ENCODE measurements at regions not wholly inside any gene's neighbourhood (a gene's known extent, or its start where the extent isn't known, plus 50 kb on each side); places are given as distances from the start of the nearest gene placed in this dataset.

GRCh38 chr17:10936931-10937330, 99.0 kb upstream of the PIRT start:
- no peak for DNase-seq (ENCODE audit: low read depth)
- H3K4me3 ChIP-seq (ENCODE audit: low read depth, low read length), result no peak overlapping the region
- TF ChIP-seq, protein P1, sequence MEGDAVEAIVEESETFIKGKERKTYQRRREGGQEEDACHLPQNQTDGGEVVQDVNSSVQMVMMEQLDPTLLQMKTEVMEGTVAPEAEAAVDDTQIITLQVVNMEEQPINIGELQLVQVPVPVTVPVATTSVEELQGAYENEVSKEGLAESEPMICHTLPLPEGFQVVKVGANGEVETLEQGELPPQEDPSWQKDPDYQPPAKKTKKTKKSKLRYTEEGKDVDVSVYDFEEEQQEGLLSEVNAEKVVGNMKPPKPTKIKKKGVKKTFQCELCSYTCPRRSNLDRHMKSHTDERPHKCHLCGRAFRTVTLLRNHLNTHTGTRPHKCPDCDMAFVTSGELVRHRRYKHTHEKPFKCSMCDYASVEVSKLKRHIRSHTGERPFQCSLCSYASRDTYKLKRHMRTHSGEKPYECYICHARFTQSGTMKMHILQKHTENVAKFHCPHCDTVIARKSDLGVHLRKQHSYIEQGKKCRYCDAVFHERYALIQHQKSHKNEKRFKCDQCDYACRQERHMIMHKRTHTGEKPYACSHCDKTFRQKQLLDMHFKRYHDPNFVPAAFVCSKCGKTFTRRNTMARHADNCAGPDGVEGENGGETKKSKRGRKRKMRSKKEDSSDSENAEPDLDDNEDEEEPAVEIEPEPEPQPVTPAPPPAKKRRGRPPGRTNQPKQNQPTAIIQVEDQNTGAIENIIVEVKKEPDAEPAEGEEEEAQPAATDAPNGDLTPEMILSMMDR (conservative IDR thresholded peaks at IDR 0.05; ENCODE audit: low read depth, low read length), result no peak

- no peak overlapping the region for H3K4me3 ChIP-seq (ENCODE audit: low read depth, low read length)
- DNase-seq (ENCODE audit: low read depth), result no peak
- TF ChIP-seq, protein P1 (conservative IDR thresholded peaks at IDR 0.05; ENCODE audit: low read depth, low read length), result no peak
Observed at GRCh38 chr17:10932938-10933337, 95.1 kb upstream of the PIRT start.

DNA sequence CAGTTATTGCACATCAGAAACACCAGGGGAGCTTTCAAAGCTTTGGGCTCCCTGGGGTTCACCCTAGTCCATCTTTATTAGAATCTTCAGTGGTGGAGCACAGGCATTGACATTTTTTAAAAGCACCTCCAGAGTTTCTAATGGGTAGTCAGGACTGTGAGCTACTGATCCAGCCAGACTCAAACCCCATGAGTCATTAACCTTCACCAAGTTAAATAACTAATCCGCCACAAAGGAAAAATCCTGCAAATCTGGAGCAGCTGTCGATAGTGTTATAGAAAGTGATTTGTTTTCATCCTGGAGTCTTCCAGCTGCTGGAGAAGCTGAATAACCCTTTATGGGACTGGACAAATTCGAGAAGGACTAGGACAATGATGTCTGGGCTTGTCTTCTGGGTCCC, 93.2 kb upstream of the PIRT start:
- no peak for DNase-seq (ENCODE audit: low read depth)
- TF ChIP-seq, protein P1 (conservative IDR thresholded peaks at IDR 0.05; ENCODE audit: low read depth, low read length), result no peak
- no peak overlapping the region for H3K4me3 ChIP-seq (ENCODE audit: low read depth, low read length)

DNA sequence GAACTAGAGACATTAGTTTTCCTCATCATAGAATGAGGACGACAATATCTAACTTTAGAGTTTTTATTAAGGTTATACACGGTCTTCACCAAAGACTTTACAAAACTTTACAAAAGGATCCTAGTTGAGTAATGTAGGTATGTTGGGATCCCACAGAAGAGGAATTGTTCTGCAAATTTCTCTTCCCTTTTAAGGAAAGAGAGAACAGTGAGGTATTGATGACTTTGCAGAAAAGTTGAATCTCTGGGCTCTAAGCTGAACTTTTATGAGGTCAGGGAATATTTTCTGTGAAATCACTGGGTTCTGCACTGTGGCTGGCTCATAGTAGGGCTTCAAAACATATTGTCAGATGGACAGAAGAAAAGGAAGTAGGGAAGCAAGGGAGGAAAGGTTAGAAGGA, 89.8 kb upstream of the PIRT start:
- TF ChIP-seq, protein P1 (conservative IDR thresholded peaks at IDR 0.05; ENCODE audit: low read depth, low read length), result no peak
- H3K4me3 ChIP-seq (ENCODE audit: low read depth, low read length), result no peak overlapping the region
- DNase-seq (ENCODE audit: low read depth), result no peak

DNA sequence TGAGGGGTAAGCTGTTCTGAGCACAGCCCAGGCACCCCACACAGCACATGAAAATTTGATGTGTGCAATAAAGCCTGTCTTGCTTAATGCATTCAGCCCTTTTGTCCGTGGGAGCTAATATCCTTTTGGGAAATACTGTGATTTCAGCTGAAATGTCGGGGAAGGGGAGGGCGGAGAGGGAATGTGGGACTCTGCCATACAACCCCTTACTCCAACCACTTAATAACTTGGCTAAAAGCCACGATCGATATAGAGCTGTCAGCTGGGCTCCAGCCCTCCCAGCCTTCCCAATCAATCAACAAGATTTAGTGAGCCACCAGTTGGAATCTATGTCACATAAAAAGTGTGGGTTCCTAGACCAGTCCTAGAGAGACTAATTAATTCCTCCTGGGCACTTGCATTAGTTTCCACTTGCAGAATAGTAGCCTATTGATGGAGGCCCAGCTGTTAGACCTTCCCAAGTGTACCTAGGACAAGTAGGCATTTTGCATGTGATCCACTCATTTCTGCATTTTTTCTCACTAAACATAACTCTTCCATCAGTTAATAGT, 82.7 kb upstream of the PIRT start:
- H3K4me3 ChIP-seq (ENCODE audit: low read depth, low read length), result no peak overlapping the region
- no peak for DNase-seq (ENCODE audit: low read depth)
- TF ChIP-seq, protein P1 (conservative IDR thresholded peaks at IDR 0.05; ENCODE audit: low read depth, low read length), result no peak

- no peak overlapping the region for H3K4me3 ChIP-seq (ENCODE audit: low read depth, low read length)
- TF ChIP-seq, protein P1 (conservative IDR thresholded peaks at IDR 0.05; ENCODE audit: low read depth, low read length), result no peak
- no peak for DNase-seq (ENCODE audit: low read depth)
Observed at GRCh38 chr17:10907370-10907769, 69.5 kb upstream of the PIRT start.

DNA sequence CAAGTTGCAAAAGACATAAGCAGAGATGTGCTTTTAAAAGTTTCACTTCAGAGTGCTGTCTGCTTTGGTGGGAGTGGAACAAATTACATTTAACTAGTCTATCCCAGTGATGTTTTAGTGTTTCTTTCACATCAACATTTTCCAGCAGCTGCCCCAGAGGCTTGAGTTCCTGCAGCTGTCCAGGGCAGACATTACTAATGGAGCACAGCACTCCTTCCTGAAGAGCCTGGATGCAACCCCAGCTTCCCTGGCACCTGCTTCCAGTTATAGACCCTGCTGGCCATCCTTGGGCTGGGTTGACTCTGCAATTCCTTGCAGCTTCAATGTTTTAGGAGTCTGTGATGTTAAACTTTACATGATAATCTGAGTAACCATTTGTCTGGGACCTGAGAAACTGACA, 61.4 kb upstream of the PIRT start:
- TF ChIP-seq, protein P1 (conservative IDR thresholded peaks at IDR 0.05; ENCODE audit: low read depth, low read length), result no peak
- H3K4me3 ChIP-seq (ENCODE audit: low read depth, low read length), result no peak overlapping the region
- no peak for DNase-seq (ENCODE audit: low read depth)
